ENCODE measurements at regions not wholly inside any gene's neighbourhood (a gene's known extent, or its start where the extent isn't known, plus 50 kb on each side); places are given as distances from the start of the nearest gene placed in this dataset.
"Not testable (repeated sequence)": the region's sequence is repeated elsewhere in the genome, so short reads cannot be mapped to it uniquely, and the experiment has no call there.

DNA sequence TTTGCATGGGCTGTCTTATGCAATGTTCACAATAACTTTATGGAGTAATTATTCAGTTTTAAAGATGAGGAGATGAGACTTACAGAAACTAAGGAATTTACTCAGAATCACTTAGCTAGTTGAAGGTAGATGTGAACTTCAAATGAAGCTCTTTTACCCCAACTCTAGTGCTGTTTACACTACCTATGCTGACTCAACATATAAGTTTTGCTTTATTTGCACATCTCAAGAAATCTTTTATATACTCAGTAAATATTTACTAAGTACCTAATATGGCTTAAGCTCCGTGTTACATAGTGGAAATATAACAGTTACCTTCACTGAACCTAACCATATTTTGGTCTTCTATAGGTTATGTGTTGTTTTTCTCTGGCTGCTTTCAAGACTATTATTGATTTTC lies 293.2 kb downstream of the ANXA1 start:
- no peak overlapping the region for H3K27ac ChIP-seq
- no peak overlapping the region for H3K4me3 ChIP-seq

- H3K27ac ChIP-seq, H3K4me3 ChIP-seq: not testable (repeated sequence)
These were observed 293.7 kb downstream of the ANXA1 start for GRCh38 chr9:73445384-73445783.

DNA sequence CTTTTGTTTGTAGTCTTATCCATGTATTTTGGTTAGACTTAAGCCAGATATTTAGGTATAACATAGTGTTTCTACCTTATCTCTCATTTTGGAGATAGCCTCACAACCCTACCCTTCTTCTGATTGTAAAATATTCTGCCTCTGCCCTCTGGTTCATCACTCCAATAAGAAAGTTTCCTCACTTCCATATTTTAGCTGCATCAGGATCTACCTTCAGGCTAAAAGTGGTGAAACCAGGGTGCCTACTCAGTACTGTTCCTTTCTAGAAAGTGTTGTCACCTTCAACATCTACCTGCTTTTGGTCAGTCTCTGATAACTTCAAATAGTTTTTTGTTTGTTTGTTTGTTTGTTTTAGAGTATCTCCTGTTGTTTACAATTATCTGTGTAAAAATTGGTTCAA lies 294.6 kb downstream of the ANXA1 start:
- Histone ChIP-seq H3K4me3 (no peak overlapping the region), H3K27ac (no peak overlapping the region)

DNA sequence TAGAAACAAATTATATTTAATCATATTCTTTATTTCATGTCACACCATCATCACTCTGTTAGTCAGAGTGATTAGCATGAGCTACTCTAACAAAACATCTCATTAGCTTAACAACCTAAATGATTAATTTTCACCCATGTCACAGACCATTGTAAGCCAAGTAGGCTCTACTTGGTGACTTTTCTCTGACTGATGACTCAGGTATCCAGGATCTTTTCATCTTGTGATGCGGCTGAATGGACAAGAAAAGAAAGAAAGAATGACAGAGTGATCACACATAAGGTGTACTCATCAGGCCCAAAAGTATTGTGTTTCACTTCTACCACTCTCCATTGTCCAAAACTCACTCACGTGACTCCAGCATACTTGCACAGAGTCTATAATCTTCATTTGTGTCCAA lies 299.3 kb downstream of the ANXA1 start:
- no peak overlapping the region for H3K4me3 ChIP-seq
- no peak overlapping the region for H3K27ac ChIP-seq

DNA sequence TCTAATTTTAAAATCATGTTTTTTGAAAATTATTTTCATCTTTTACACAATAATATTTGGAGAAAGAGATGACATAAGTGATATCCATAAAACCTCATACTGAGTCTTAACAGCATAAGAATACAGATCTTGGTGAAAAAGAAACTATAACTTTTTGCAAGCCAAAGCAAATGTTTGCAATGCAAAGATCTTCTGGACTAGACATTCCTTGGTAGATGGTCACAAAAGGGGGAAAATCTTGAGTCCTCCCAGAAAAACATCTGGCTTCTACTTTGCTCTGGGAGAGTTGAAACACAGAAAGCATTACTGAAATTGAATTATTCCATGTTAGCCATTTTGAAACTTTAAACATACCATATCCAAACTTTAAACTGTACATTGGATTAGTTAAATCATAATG lies 308.2 kb downstream of the ANXA1 start:
- Histone ChIP-seq H3K27ac (no peak overlapping the region), H3K4me3 (no peak overlapping the region)

GRCh38 chr9:73468716-73469115 lies 317.1 kb downstream of the ANXA1 start:
- H3K4me3 ChIP-seq: no peak overlapping the region
- H3K27ac ChIP-seq: no peak overlapping the region

DNA sequence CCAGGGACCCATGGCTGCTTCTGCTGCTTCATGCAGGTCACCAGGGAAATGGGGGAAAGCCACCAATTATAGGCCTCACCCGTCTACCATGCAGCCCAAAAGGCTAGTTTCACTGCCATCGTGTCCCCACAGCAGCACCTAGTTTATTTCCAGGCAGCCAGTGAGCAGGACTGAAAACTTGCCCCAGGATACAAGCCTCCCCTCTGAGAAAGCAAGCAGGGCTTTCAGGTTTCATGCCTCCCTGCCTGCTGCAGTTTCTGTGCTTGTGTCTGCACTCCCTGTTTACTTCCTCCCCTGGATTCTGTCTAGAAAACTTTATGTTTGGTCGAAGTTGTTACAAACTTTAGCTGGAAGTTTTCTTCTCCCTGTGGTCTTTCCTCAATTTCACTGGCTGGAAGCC lies 319.1 kb downstream of the ANXA1 start:
- Histone ChIP-seq H3K4me3 (no peak overlapping the region), H3K27ac (no peak overlapping the region)

GRCh38 chr9:73474002-73474600 lies 322.4 kb downstream of the ANXA1 start:
- Histone ChIP-seq H3K27ac (no peak overlapping the region), H3K4me3 (no peak overlapping the region)

DNA sequence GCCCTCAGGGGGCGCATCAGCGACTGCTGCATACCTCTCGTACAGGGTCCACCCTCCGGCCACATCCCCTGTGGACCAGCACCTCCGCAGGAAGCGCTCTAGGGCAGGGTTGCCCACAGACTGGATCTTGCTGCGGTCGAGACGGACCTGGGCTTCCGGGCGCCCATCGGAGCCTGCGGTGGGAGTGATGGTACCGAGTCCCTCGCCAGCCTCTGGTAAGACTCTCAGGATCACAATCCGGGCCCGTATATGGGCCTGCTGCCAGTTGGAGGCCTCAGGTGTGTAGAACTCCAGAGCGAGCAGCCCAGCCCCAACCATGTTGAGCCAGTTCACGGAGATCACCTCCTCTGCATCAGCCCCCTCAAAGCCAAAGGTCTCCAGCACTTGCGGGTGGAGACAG lies 323.0 kb downstream of the ANXA1 start:
- Histone ChIP-seq H3K4me3 (no peak overlapping the region), H3K27ac (no peak overlapping the region)

GRCh38 chr9:73494894-73495293 lies 343.2 kb downstream of the ANXA1 start:
- Histone ChIP-seq H3K4me3 (no peak overlapping the region), H3K27ac (no peak overlapping the region)

DNA sequence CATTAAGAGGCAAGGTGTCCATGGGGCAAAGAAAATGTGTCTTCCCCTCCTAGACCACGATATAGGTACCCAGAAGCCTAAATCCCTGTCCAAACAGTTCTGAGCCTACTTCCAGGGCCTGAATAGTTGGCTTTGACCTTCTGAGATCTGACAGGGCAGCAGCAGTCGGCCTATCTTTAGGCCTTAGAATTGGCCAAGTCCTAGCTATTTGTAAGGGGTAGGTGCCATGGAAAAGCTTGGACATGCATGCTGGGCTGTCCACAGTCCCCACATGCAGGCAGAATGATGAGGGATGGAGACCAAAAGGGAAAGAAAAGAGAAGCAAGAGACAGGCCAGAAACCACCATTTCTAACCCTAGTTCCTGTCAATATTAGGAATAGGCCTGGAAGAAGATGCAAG lies 346.1 kb downstream of the ANXA1 start:
- no peak overlapping the region for H3K4me3 ChIP-seq
- H3K27ac ChIP-seq: no peak overlapping the region

DNA sequence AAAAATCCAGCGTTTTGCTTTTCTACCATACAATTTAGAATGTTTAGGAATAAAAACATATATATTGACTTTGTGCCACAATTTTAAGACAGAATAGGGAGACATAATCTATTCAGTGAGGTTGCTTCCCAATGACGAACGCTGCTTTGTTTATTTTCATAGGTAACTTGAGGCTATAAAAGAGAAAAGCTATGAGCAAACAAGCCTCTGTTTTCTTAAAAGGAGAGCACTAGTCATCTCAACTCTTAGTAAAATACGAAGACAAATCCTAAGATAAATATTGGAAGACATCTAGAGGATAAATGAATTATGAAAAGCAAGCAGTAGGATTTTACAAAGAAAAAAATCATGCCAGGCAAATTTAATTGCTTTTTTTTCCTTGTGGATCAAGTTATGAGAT lies 363.6 kb downstream of the ANXA1 start:
- Histone ChIP-seq H3K27ac (no peak overlapping the region), H3K4me3 (no peak overlapping the region)

DNA sequence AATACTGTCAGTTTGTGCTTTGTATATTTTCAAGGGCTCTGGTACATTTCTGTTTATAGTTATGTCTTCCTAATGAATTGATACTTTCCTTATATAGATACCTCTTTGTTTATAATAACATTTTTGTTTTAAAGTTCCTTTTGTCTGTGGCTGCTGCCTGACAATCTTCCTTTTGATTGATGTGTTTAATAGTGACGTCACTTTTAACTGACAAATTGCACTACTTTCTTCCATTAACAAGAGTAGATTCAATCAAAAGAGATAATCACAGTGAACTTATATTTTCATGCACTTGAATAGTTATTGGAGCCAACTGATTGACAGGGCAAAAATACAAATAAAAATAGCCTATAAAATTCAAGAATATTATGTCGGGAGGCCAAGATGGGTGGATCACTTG lies 371.7 kb downstream of the ANXA1 start:
- H3K27ac ChIP-seq: no peak overlapping the region

DNA sequence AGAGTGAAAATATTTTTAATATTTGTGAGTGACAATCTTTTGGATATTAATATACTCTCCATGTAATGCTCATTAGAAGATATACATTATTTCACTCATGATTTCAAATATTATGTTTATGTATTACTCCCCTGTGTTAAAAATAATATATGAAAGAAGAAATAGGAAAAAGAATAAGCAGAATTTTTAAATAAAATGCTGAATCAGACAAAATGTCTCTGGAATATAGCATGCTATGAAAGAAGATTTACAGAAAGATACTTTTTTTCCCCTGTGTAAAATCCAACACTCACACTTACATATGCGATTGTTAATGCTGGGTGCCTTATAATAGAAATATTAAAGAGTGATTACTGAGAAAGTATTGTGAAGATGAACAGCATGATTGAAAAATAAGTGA lies 373.7 kb downstream of the ANXA1 start:
- H3K4me3 ChIP-seq: no peak overlapping the region
- H3K27ac ChIP-seq: no peak overlapping the region

More for the DNA sequence above, 371.7 kb downstream of the ANXA1 start:
- H3K4me3 ChIP-seq: no peak overlapping the region

DNA sequence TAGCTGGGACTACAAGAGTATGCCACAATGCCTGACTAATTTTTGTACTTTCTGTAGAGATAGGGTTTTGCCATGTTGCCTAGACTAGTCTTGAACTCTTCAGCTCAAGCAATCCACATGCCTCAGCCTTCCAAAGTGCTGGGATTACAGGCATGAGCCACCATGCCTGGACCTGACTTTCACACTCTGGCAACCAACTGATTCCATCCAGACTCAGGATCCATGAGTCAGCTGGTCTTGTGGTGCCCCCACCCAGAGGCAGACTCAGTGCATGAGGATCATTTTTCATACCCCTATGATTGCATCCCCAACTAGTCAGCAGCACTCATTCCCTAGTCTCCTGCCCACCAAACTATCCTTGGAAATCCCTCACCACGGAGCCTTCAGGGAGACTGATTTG lies 375.9 kb downstream of the ANXA1 start:
- no peak overlapping the region for H3K4me3 ChIP-seq
- no peak overlapping the region for H3K27ac ChIP-seq

- H3K4me3 ChIP-seq: no peak overlapping the region
- no peak overlapping the region for H3K27ac ChIP-seq
These were observed 377.3 kb downstream of the ANXA1 start for GRCh38 chr9:73528926-73529325.

DNA sequence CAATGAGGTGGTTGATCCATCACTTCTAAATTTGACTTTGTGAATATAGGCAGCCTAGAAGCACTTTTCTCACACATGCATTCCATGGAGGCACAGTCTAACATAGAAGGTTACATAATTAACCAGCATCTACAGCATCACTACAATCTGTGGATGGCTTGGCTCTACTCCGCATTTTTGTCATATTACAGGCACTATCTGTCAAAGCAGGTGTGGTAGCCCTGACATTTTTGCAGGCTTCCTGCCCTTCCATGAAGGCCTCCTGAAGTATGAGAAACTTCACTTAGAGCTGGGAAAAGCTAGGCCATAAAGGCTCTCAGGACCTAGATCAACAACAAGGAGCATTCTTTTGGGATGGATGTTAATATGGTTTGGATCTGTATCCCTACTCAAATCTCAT lies 378.0 kb downstream of the ANXA1 start:
- no peak overlapping the region for H3K27ac ChIP-seq
- H3K4me3 ChIP-seq: no peak overlapping the region

DNA sequence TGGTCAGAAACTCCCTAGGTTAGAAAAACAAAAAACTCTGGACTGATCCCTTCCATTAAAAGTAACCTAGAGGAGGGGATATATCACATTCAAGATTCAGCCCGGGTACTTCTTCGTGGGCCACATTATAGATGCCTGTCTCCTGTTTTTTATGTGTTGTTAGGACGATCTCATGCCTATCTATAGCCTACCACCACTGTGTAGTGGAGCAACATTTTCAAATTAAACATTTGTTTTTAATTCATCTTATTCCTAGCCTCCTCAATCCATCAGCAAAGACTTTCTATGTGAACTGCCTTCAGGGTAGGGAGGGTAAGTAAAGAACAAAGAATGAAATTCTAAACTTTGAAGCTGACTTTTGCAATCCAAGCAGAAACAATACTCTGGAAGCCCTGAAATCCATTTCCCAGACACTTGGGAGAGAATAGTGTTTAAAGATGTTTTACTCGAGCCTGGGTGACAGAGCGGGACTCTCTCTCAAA lies 379.4 kb downstream of the ANXA1 start:
- H3K4me3 ChIP-seq: no peak overlapping the region
- H3K27ac ChIP-seq: no peak overlapping the region

GRCh38 chr9:73531658-73532057 lies 380.0 kb downstream of the ANXA1 start:
- H3K27ac ChIP-seq: no peak overlapping the region
- H3K4me3 ChIP-seq: no peak overlapping the region

DNA sequence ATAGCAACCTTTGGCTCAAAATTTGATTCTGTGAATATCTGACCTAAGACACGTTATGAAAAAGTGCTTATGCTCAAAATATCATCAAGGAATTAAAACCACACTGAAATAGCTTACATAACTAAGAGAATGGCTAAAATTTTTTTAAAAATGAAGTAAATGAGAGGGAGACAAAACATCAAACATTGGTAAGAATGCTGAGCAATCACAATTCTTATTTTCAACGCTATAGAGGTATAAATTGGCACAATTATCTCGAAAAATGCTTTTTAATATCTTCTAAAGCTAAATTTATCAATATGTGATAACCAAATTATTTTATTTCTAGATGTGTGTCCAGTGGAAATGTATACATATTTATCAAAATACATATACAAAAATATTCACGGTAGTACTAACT lies 381.3 kb downstream of the ANXA1 start:
- no peak overlapping the region for H3K27ac ChIP-seq
- no peak overlapping the region for H3K4me3 ChIP-seq

DNA sequence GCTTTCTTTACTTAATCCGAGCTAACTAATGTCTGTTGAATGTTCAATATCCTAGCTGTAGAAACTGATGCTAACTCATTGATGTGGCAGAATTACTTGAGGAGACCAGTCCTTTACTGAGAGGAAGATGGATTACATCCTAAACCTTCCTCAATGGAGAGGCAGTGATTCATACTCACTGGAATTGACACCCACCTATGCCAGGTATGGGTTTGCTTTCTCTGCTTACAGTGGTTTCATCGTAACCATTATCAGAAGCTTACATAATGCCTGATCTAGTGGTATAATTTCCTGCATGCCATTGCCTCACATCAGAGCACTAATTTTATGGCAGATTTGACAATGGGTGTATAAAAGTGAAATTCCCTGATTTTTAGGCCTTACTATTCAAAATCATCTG lies 384.7 kb downstream of the ANXA1 start:
- Histone ChIP-seq H3K4me3 (no peak overlapping the region), H3K27ac (no peak overlapping the region)

DNA sequence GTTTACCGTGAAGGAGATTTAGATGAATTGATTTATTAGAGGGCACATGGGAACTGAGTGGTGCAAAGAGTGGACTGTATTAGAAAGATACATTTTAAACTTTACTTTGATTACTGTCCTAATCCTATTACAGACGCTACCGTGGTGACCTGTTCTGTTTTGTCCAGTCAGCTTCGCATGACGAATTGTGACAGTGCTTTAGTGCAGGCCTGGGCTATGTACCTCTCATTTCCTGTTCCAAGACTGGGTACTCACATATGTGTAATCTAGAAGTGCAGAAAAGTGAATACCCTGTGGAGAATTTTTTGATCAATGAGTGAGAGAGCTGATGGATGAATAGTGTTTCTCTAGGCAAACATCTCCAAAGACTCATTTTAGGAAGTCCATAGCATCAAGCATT lies 385.9 kb downstream of the ANXA1 start:
- H3K27ac ChIP-seq: no peak overlapping the region

More for the DNA sequence above, 385.9 kb downstream of the ANXA1 start:
- H3K4me3 ChIP-seq: no peak overlapping the region

Data from skin epidermis (tissue), 12 donors.